Ovary (tissue), 3 donors: ENCODE measurements at regions not wholly inside any gene's neighbourhood (a gene's known extent, or its start where the extent isn't known, plus 50 kb on each side); places are given as distances from the start of the nearest gene placed in this dataset.
"Not testable (repeated sequence)": the region's sequence is repeated elsewhere in the genome, so short reads cannot be mapped to it uniquely, and the experiment has no call there.

Experiments
- CTCF ChIP-seq, 3 donors: fragments of 450-650 bp in 2 of 3; fragments of 200-600 bp in 1 of 3; IDR thresholded peaks; one replicate each; pipeline versions ENCODE4 v1.5.1 to v1.8.0; 2016 to 2022; ENCODE audit warnings: antibody characterized with exemption in 3 of 3, mild to moderate bottlenecking in 1 of 3
- POLR2A ChIP-seq: fragments of 450-650 bp; IDR thresholded peaks from one replicate; pipeline ENCODE4 v1.6.1; 2017; ENCODE audit warnings: antibody characterized with exemption, mild to moderate bottlenecking, moderate library complexity
- donor health status: DM: no; HTN: no; CAD: no.

GRCh38 chr12:9284197-9284596, 76.0 kb upstream of the PZP start:
- not testable (repeated sequence) for TF ChIP-seq CTCF (IDR thresholded peaks at IDR 0.05); POLR2A
